Esophagus muscularis mucosa (tissue), 4 donors: ENCODE measurements at regions not wholly inside any gene's neighbourhood (a gene's known extent, or its start where the extent isn't known, plus 50 kb on each side); places are given as distances from the start of the nearest gene placed in this dataset.

Experiments
- DNase-seq: peaks from one replicate; pipeline ENCODE4 v3.0.0-alpha.2; 2017; ENCODE audit errors: extremely low spot score
- H3K27ac ChIP-seq, 4 donors: fragments of 200-600 bp; sonication (generic); replicated peaks in 1 of 4; 1 replicate in 3 of 4; 2 replicates in 1 of 4; pipeline ENCODE4 v1.5.1; 2016 to 2019; ENCODE audit warnings: mild to moderate bottlenecking in 1 of 4
- H3K27me3 ChIP-seq, 4 donors: fragments of 200-600 bp; sonication (generic); one replicate each; pipeline versions ENCODE4 v1.5.1 to v1.6.0; 2016 to 2019
- H3K36me3 ChIP-seq, 4 donors: fragments of 200-600 bp; sonication (generic); one replicate each; pipeline ENCODE4 v1.5.1; 2016 to 2019
- H3K4me1 ChIP-seq, 4 donors: fragments of 200-600 bp; sonication (generic); one replicate each; pipeline ENCODE4 v1.5.1; 2016 to 2019
- H3K4me3 ChIP-seq, 4 donors: fragments of 200-600 bp; sonication (generic); 1 replicate in 2 of 4; 2 replicates in 2 of 4; pipeline ENCODE4 v1.5.1; 2016 to 2019; ENCODE audit warnings: mild to moderate bottlenecking in 4 of 4, moderate library complexity in 1 of 4
- H3K9me3 ChIP-seq, 4 donors: fragments of 200-600 bp; sonication (generic); 1 replicate in 3 of 4; 2 replicates in 1 of 4; pipeline ENCODE4 v1.5.1; 2016 to 2019
- CTCF ChIP-seq, 3 experiments: fragments of 200-600 bp in 2 of 3; fragments of 450-650 bp in 1 of 3; sonication (generic) in 2 of 3; IDR thresholded peaks; one replicate each; pipeline ENCODE4 v1.5.1; 2017 to 2019; ENCODE audit warnings: antibody characterized with exemption in 3 of 3, mild to moderate bottlenecking in 2 of 3, moderate library complexity in 1 of 3
- EP300 ChIP-seq: sonication (generic); formaldehyde crosslinking; IDR thresholded peaks from one replicate; pipeline ENCODE4 v1.6.1; 2017; ENCODE audit warnings: antibody characterized with exemption
- POLR2A ChIP-seq: fragments of 450-650 bp; IDR thresholded peaks from one replicate; pipeline ENCODE4 v1.6.1; 2017; ENCODE audit warnings: antibody characterized with exemption, moderate library complexity, mild to moderate bottlenecking, low read depth
- POLR2AphosphoS5 ChIP-seq, 2 donors: sonication (generic); formaldehyde crosslinking; IDR thresholded peaks; one replicate each; pipeline ENCODE4 v1.6.1; 2017; ENCODE audit warnings: antibody characterized with exemption in 2 of 2
- WGBS: methylation state at CpG from one replicate; pipeline ENCODE4 v1.1.5; 2018; 5-methylcytosine and 5-hydroxymethylcytosine counted together
- intact Hi-C: fragments of 100-400 bp; cut with DNase I; formaldehyde crosslinking; loops from one replicate; pipeline ENCODE4 v1.15.1; 2023

- DNase-seq, result no peak
- no peaks in the 10 kb centered on the region for H3K36me3 ChIP-seq
Observed at GRCh38 chr10:78427497-78428031, 393.9 kb downstream of the RPS24 start.

GRCh38 chr10:78428579-78428978 lies 394.9 kb downstream of the RPS24 start:
- WGBS, result 89% methylated on average over 2 of the region's 2 CpGs
- no peak for DNase-seq
- TF ChIP-seq EP300, result no peak
- TF ChIP-seq POLR2A, result no peak
- no peak for TF ChIP-seq CTCF (IDR thresholded peaks at IDR 0.05)
- no peak for TF ChIP-seq POLR2AphosphoS5 (IDR thresholded peaks at IDR 0.05)
- H3K4me1 ChIP-seq, result peaks cover 5 to 20% (median 16%) of the 10 kb centered on the region in 4 donors
- H3K4me3 ChIP-seq, result no peak overlapping the region
- no peak overlapping the region for H3K27ac ChIP-seq
- H3K27me3 ChIP-seq, result no peaks in the 10 kb centered on the region
- H3K36me3 ChIP-seq, result no peaks in the 10 kb centered on the region
- H3K9me3 ChIP-seq, result peaks cover 0 to 16% (median 6%) of the 10 kb centered on the region in 4 donors
- intact Hi-C loops, result no loop called here

More at GRCh38 chr10:78427497-78428031, 393.9 kb downstream of the RPS24 start:
- peaks cover 0 to 16% (median 6%) of the 10 kb centered on the region in 4 donors for H3K9me3 ChIP-seq
- WGBS, result 82% methylated on average over 2 of the region's 2 CpGs
- intact Hi-C loops, result no loop called here
- H3K27ac ChIP-seq, result no peak overlapping the region
- no peak overlapping the region for H3K4me3 ChIP-seq
- no peaks in the 10 kb centered on the region for H3K27me3 ChIP-seq
- peaks cover 0 to 10% (median 6%) of the 10 kb centered on the region in 4 donors for H3K4me1 ChIP-seq
- no peak for TF ChIP-seq POLR2A
- TF ChIP-seq CTCF (IDR thresholded peaks at IDR 0.05), result no peak
- TF ChIP-seq EP300, result no peak
- no peak for TF ChIP-seq POLR2AphosphoS5 (IDR thresholded peaks at IDR 0.05)

GRCh38 chr10:78429984-78430383 lies 396.3 kb downstream of the RPS24 start:
- DNase-seq, result no peak
- Histone ChIP-seq H3K4me3 (no peak overlapping the region), H3K27ac (no peak overlapping the region), H3K9me3 (peaks cover 0 to 15% (median 3%) of the 10 kb centered on the region in 4 donors), H3K4me1 (peaks cover 15 to 34% (median 30%) of the 10 kb centered on the region in 4 donors), H3K27me3 (no peaks in the 10 kb centered on the region), H3K36me3 (no peaks in the 10 kb centered on the region)
- TF ChIP-seq POLR2A, result no peak
- TF ChIP-seq CTCF (IDR thresholded peaks at IDR 0.05), result no peak
- TF ChIP-seq EP300, result no peak
- no peak for TF ChIP-seq POLR2AphosphoS5 (IDR thresholded peaks at IDR 0.05)
- intact Hi-C loops, result no loop called here
- WGBS, result 91% methylated on average over 3 of the region's 3 CpGs

- no peak for TF ChIP-seq CTCF (IDR thresholded peaks at IDR 0.05)
- TF ChIP-seq EP300, result no peak
- TF ChIP-seq POLR2A, result no peak
- no peaks in the 10 kb centered on the region for H3K9me3 ChIP-seq
- no peaks in the 10 kb centered on the region for H3K36me3 ChIP-seq
- intact Hi-C loops, result no loop called here
- no peak overlapping the region for H3K4me3 ChIP-seq
- peaks cover 22 to 59% (median 54%) of the 10 kb centered on the region in 4 donors for H3K4me1 ChIP-seq
- H3K27me3 ChIP-seq, result no peaks in the 10 kb centered on the region
- H3K27ac ChIP-seq, result peak overlapping the region; percentile 32 to 60 (median 48)
- 74% methylated on average over 2 of the region's 2 CpGs for WGBS
- DNase-seq, result no peak
Observed at GRCh38 chr10:78432583-78432982, 398.9 kb downstream of the RPS24 start.

- Histone ChIP-seq H3K9me3 (no peaks in the 10 kb centered on the region), H3K4me3 (no peak overlapping the region), H3K36me3 (no peaks in the 10 kb centered on the region), H3K4me1 (peaks cover 27 to 65% (median 60%) of the 10 kb centered on the region in 4 donors), H3K27ac (peak overlapping the region; percentile 32 to 60 (median 48)), H3K27me3 (no peaks in the 10 kb centered on the region)
- TF ChIP-seq POLR2A (no peak), EP300 (no peak), POLR2AphosphoS5 (IDR thresholded peaks at IDR 0.05) (no peak), CTCF (IDR thresholded peaks at IDR 0.05) (no peak)
- intact Hi-C loops, result no loop called here
- no peak for DNase-seq
- WGBS, result 64% methylated on average over 5 of the region's 5 CpGs
Observed at GRCh38 chr10:78433076-78433595, 399.5 kb downstream of the RPS24 start.
